OCI-LY7 (cell line): ENCODE measurements at regions not wholly inside any gene's neighbourhood (a gene's known extent, or its start where the extent isn't known, plus 50 kb on each side); places are given as distances from the start of the nearest gene placed in this dataset.

ENCODE experiments used
- EZH2phosphoT487 ChIP-seq: fragments of 200-600 bp; sonication (generic); IDR thresholded peaks from 2 replicates; pipeline ENCODE4 v1.6.1; 2018; ENCODE audit warnings: low read depth, borderline replicate concordance, mild to moderate bottlenecking, mixed run types, antibody characterized with exemption, low read length, moderate library complexity, mixed read lengths
- TF ChIP-seq, protein P1 (sequence below): fragments of 200-600 bp; sonication (generic); conservative IDR thresholded peaks from 2 replicates; pipeline ENCODE4 v1.5.1; 2014; ENCODE audit warnings: mild to moderate bottlenecking, antibody characterized with exemption, low read length, moderate library complexity, mixed read lengths

- TF ChIP-seq, protein P1, sequence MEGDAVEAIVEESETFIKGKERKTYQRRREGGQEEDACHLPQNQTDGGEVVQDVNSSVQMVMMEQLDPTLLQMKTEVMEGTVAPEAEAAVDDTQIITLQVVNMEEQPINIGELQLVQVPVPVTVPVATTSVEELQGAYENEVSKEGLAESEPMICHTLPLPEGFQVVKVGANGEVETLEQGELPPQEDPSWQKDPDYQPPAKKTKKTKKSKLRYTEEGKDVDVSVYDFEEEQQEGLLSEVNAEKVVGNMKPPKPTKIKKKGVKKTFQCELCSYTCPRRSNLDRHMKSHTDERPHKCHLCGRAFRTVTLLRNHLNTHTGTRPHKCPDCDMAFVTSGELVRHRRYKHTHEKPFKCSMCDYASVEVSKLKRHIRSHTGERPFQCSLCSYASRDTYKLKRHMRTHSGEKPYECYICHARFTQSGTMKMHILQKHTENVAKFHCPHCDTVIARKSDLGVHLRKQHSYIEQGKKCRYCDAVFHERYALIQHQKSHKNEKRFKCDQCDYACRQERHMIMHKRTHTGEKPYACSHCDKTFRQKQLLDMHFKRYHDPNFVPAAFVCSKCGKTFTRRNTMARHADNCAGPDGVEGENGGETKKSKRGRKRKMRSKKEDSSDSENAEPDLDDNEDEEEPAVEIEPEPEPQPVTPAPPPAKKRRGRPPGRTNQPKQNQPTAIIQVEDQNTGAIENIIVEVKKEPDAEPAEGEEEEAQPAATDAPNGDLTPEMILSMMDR = no peak
- TF ChIP-seq EZH2phosphoT487 = no peak
Observed at GRCh38 chr12:104815935-104816334, 142.2 kb downstream of the SLC41A2 start.
